ENCODE measurements at regions not wholly inside any gene's neighbourhood (a gene's known extent, or its start where the extent isn't known, plus 50 kb on each side); places are given as distances from the start of the nearest gene placed in this dataset.

DNA sequence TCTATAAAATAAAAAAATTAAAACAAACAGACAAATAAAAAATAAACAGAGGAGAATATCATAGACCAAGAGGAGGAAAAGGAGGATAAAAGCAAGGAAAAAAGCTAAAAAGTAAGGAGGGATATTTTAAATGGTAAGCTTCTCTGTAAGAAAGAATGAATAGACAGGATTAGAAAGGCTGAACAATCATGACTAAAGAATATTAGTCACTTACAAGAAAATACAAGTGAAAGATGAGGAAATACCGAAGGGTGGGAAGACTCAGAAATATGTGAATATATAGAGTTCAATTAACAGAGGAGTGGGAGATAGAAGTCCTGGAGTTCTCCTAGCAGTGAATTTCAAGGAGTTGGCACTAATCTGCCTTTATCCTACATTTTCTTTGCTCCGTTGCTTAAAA, 162.6 kb downstream of the RTL3 start:
- TF ChIP-seq, protein P1, sequence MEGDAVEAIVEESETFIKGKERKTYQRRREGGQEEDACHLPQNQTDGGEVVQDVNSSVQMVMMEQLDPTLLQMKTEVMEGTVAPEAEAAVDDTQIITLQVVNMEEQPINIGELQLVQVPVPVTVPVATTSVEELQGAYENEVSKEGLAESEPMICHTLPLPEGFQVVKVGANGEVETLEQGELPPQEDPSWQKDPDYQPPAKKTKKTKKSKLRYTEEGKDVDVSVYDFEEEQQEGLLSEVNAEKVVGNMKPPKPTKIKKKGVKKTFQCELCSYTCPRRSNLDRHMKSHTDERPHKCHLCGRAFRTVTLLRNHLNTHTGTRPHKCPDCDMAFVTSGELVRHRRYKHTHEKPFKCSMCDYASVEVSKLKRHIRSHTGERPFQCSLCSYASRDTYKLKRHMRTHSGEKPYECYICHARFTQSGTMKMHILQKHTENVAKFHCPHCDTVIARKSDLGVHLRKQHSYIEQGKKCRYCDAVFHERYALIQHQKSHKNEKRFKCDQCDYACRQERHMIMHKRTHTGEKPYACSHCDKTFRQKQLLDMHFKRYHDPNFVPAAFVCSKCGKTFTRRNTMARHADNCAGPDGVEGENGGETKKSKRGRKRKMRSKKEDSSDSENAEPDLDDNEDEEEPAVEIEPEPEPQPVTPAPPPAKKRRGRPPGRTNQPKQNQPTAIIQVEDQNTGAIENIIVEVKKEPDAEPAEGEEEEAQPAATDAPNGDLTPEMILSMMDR (IDR thresholded peaks at IDR 0.05): no peak
- TF ChIP-seq POLR2A (IDR thresholded peaks at IDR 0.05): no peak
- no peak for TF ChIP-seq EP300 (IDR thresholded peaks at IDR 0.05)
- no peak for TF ChIP-seq POLR2AphosphoS5 (IDR thresholded peaks at IDR 0.05)

All from sigmoid colon (tissue), 4 donors.